Uterus (tissue), 3 donors: ENCODE measurements at regions not wholly inside any gene's neighbourhood (a gene's known extent, or its start where the extent isn't known, plus 50 kb on each side); places are given as distances from the start of the nearest gene placed in this dataset.

Source experiments
- DNase-seq, 2 donors: peaks; one replicate each; pipeline ENCODE4 v3.0.0-alpha.2; 2019 to 2020
- H3K27ac ChIP-seq, 2 donors: fragments of 200-600 bp; sonication (generic); 1 replicate in 1 of 2; 2 replicates in 1 of 2; pipeline ENCODE4 v1.5.1; 2016 to 2018
- H3K27me3 ChIP-seq, 2 donors: fragments of 200-600 bp; sonication (generic); one replicate each; pipeline ENCODE4 v1.5.1; 2018 to 2019; ENCODE audit warnings: control low read depth in 1 of 2
- H3K36me3 ChIP-seq, 2 donors: fragments of 200-600 bp; sonication (generic); one replicate each; pipeline ENCODE4 v1.5.1; 2019; ENCODE audit warnings: control low read depth in 1 of 2
- H3K4me1 ChIP-seq, 2 donors: fragments of 200-600 bp; sonication (generic); one replicate each; pipeline ENCODE4 v1.5.1; 2018 to 2019; ENCODE audit warnings: control low read depth in 1 of 2
- H3K4me3 ChIP-seq, 2 donors: fragments of 200-600 bp; sonication (generic); 1 replicate in 1 of 2; 2 replicates in 1 of 2; pipeline ENCODE4 v1.5.1; 2018 to 2019; ENCODE audit warnings: mild to moderate bottlenecking in 1 of 2
- H3K9me3 ChIP-seq, 2 donors: fragments of 200-600 bp; sonication (generic); one replicate each; pipeline ENCODE4 v1.5.1; 2019; ENCODE audit warnings: control low read depth in 1 of 2
- POLR2A ChIP-seq, 2 donors: fragments of 450-650 bp; IDR thresholded peaks; one replicate each; pipeline ENCODE4 v1.6.1; 2016; ENCODE audit warnings: antibody characterized with exemption in 2 of 2, mild to moderate bottlenecking in 1 of 2, moderate library complexity in 1 of 2
- intact Hi-C: fragments of 100-400 bp; cut with DNase I; formaldehyde crosslinking; loops from one replicate; pipeline ENCODE4 v1.15.1; 2023; ENCODE audit warnings: low total_unique reads
- TF ChIP-seq, protein P1 (sequence below), 4 experiments: fragments of 200-600 bp in 2 of 4; fragments of 450-650 bp in 2 of 4; sonication (generic) in 2 of 4; IDR thresholded peaks; one replicate each; pipeline ENCODE4 v1.5.1; 2016 to 2019; ENCODE audit warnings: antibody characterized with exemption in 4 of 4, mild to moderate bottlenecking in 2 of 4, moderate library complexity in 1 of 4
- donor health status: DM: yes; HTN: yes; CAD: no.

GRCh38 chr3:63116922-63117321, 161.2 kb upstream of the SYNPR start:
- no peaks in the 10 kb centered on the region for H3K4me1 ChIP-seq
- no peaks in the 10 kb centered on the region for H3K27me3 ChIP-seq
- no peaks in the 10 kb centered on the region for H3K9me3 ChIP-seq
- no peak overlapping the region for H3K4me3 ChIP-seq
- no peaks in the 10 kb centered on the region for H3K36me3 ChIP-seq
- no peak for DNase-seq
- intact Hi-C loops = no loop called here
- no peak overlapping the region for H3K27ac ChIP-seq
- no peak for TF ChIP-seq POLR2A (IDR thresholded peaks at IDR 0.05)
- TF ChIP-seq, protein P1, sequence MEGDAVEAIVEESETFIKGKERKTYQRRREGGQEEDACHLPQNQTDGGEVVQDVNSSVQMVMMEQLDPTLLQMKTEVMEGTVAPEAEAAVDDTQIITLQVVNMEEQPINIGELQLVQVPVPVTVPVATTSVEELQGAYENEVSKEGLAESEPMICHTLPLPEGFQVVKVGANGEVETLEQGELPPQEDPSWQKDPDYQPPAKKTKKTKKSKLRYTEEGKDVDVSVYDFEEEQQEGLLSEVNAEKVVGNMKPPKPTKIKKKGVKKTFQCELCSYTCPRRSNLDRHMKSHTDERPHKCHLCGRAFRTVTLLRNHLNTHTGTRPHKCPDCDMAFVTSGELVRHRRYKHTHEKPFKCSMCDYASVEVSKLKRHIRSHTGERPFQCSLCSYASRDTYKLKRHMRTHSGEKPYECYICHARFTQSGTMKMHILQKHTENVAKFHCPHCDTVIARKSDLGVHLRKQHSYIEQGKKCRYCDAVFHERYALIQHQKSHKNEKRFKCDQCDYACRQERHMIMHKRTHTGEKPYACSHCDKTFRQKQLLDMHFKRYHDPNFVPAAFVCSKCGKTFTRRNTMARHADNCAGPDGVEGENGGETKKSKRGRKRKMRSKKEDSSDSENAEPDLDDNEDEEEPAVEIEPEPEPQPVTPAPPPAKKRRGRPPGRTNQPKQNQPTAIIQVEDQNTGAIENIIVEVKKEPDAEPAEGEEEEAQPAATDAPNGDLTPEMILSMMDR (IDR thresholded peaks at IDR 0.05) = no peak

DNA sequence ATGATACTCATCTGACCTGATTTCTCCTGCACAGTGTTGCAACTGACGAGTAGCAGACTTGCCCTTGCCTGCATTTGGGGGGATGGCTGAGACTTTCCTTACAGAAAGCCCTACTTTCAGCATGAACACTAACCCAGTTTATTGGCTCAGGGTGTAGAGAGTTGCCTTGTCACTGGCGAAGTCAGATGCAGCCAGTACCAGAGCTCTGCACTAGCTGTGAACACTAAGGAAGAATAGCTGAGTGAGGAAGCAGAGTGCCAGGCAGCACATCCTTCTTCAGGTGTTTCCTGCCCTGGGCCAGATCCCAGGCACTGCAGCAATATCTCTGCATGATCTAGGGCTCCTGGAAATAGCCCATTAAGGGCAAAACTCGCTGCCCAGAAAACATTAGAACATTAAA, 154.0 kb upstream of the SYNPR start:
- intact Hi-C loops = no loop called here
- no peaks in the 10 kb centered on the region for H3K36me3 ChIP-seq
- no peaks in the 10 kb centered on the region for H3K4me1 ChIP-seq
- no peak for DNase-seq
- H3K27me3 ChIP-seq = no peaks in the 10 kb centered on the region
- TF ChIP-seq, protein P1 (IDR thresholded peaks at IDR 0.05) = no peak
- TF ChIP-seq POLR2A (IDR thresholded peaks at IDR 0.05) = no peak
- H3K9me3 ChIP-seq = no peaks in the 10 kb centered on the region
- H3K27ac ChIP-seq = no peak overlapping the region
- no peak overlapping the region for H3K4me3 ChIP-seq

DNA sequence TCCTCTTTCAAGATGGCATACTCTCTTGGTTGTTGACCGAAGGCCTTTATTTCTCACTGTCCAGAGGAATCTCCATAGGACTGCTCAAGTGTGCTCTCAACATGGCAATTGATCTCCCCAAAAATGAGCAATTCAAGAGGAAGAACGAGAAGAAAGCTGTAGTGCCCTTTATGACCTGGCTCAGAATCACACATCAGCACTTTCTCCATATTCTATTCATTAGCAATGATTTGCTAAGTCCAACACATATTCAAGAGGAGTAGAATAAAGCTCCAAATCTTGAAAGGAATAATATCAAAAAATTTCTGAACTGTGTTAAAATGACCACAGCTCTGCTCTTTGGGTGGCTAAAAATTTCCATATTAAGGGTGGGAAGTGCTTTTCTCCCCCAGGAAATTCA, 151.6 kb upstream of the SYNPR start:
- Histone ChIP-seq H3K36me3 (no peaks in the 10 kb centered on the region), H3K27ac (no peak overlapping the region), H3K27me3 (no peaks in the 10 kb centered on the region), H3K9me3 (no peaks in the 10 kb centered on the region), H3K4me3 (no peak overlapping the region), H3K4me1 (no peaks in the 10 kb centered on the region)
- intact Hi-C loops = no loop called here
- TF ChIP-seq, protein P1 (IDR thresholded peaks at IDR 0.05) = no peak
- no peak for TF ChIP-seq POLR2A (IDR thresholded peaks at IDR 0.05)
- DNase-seq = no peak

DNA sequence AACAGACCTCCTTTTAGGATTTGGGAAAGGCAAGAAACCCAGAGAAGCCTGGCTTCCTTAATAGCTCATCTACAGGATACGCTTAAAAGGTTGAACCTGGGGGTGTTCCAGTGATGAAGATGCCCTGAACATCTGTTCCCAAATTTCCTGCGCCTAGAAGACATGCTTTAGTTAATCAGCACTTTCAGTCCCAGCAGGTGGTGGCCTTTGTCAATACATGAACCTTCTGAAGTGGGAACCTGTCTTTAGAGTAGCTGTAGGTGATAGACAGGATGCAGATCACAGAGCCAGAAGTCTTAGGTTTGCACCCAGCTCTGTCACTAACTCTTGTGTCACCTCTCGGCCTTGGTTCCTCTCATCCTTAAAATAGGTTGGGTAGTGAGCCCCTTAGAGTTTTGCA, 149.7 kb upstream of the SYNPR start:
- Histone ChIP-seq H3K4me3 (no peak overlapping the region), H3K27me3 (no peaks in the 10 kb centered on the region), H3K36me3 (no peaks in the 10 kb centered on the region), H3K4me1 (no peaks in the 10 kb centered on the region), H3K9me3 (no peaks in the 10 kb centered on the region), H3K27ac (no peak overlapping the region)
- no peak for TF ChIP-seq POLR2A (IDR thresholded peaks at IDR 0.05)
- TF ChIP-seq, protein P1 (IDR thresholded peaks at IDR 0.05) = no peak
- DNase-seq = no peak
- intact Hi-C loops = no loop called here

- intact Hi-C loops = no loop called here
- H3K4me3 ChIP-seq = no peak overlapping the region
- no peaks in the 10 kb centered on the region for H3K27me3 ChIP-seq
- H3K36me3 ChIP-seq = no peaks in the 10 kb centered on the region
- TF ChIP-seq POLR2A (IDR thresholded peaks at IDR 0.05) = no peak
- TF ChIP-seq, protein P1 (IDR thresholded peaks at IDR 0.05) = no peak
- DNase-seq = no peak
- H3K4me1 ChIP-seq = no peaks in the 10 kb centered on the region
- H3K9me3 ChIP-seq = no peaks in the 10 kb centered on the region
- no peak overlapping the region for H3K27ac ChIP-seq
Observed at GRCh38 chr3:63130625-63131024, 147.5 kb upstream of the SYNPR start.
